GM12874 (cell line): ENCODE measurements at regions not wholly inside any gene's neighbourhood (a gene's known extent, or its start where the extent isn't known, plus 50 kb on each side); places are given as distances from the start of the nearest gene placed in this dataset.

ENCODE experiments used
- TF ChIP-seq, protein P1 (sequence below): IDR thresholded peaks from 2 replicates; pipeline ENCODE4 v1.5.1; 2011; ENCODE audit warnings: low read depth, mild to moderate bottlenecking, control low read depth, low read length, moderate library complexity; ENCODE audit not compliant: insufficient read depth

DNA sequence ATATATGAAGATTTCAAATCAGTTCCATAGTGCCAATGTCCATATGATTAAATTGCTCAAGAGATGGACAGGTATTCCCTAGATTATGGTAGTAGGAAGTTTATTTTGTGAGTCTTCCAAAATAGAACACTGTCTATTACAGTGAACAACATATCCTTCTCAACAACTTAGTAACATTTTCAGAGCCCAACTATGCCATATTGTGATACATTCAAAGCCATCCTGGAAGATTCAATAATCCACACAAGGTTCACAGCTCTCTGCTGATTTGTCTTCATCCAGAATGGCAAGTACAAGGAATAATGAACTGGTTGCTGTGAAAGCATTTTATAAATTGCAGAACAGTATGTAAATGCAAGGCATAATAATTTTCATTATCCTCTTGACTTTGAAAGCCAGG lies 213.9 kb downstream of the CHRM2 start:
- TF ChIP-seq, protein P1, sequence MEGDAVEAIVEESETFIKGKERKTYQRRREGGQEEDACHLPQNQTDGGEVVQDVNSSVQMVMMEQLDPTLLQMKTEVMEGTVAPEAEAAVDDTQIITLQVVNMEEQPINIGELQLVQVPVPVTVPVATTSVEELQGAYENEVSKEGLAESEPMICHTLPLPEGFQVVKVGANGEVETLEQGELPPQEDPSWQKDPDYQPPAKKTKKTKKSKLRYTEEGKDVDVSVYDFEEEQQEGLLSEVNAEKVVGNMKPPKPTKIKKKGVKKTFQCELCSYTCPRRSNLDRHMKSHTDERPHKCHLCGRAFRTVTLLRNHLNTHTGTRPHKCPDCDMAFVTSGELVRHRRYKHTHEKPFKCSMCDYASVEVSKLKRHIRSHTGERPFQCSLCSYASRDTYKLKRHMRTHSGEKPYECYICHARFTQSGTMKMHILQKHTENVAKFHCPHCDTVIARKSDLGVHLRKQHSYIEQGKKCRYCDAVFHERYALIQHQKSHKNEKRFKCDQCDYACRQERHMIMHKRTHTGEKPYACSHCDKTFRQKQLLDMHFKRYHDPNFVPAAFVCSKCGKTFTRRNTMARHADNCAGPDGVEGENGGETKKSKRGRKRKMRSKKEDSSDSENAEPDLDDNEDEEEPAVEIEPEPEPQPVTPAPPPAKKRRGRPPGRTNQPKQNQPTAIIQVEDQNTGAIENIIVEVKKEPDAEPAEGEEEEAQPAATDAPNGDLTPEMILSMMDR: no peak

DNA sequence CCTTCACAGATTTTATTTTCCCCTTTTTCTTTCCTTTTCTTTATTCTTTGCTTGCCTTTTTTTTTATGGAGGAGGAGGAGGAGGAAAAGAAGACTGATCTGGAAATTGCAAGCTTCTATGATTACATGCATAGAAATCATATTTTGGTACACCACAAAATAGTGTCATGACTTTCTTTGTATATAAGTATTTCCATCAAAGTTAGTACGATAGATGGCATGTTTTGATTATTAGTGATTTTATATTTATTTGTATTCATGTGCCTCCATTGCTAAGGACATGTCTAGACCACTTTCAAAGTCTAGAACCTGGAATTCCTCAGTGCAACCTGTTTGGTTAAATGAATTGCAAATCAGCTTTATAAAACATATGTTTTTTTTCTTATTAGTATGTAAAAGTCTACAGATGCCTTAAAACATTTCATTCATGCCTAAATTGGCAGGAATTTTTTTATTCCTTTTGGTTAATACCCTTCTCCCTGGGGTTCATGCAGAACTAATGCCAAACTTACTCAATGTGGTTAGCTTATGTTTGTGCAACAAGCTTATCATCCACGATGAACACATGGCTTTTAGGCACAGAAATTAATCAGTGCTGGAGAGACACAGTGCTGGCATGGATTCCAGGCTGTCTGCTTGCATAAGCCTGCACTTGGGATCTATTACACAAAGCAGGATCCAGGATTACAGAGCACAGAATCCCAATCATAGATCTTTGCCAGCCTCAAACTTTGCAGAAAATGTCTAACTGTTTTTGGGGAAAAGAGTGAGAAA lies 213.1 kb downstream of the CHRM2 start:
- TF ChIP-seq, protein P1: no peak

DNA sequence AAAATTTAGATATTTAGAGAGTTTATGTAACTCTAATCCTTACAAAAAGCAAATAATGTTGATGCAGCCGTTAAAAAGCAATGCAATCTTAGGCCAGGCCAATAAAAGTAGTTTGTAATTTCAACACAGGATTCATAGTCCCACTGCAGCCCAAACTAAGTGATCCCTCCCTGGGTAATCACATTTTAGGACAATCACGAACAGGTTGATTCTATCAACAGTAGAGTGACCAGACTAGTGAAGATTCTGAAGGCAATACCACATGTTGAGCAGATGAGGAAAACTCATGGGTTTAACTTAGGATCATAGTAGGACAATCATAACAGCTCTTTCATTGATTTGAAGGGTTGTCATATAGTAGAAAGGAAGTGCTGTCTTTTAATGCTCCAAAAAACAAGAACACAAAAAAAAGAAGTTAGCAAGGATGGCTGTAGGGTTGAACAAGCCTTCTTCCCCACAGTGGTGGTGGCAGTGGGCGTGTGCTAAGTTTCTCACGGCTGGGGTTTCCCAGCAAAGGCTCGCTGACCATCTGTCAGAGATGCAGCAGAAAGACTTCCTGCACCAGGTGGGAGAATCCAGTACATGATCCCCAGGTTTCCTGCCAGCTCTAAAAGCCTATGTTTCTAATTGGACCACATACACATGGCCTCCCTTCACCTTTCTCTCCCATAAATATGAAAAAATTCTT lies 212.2 kb downstream of the CHRM2 start:
- TF ChIP-seq, protein P1: no peak

DNA sequence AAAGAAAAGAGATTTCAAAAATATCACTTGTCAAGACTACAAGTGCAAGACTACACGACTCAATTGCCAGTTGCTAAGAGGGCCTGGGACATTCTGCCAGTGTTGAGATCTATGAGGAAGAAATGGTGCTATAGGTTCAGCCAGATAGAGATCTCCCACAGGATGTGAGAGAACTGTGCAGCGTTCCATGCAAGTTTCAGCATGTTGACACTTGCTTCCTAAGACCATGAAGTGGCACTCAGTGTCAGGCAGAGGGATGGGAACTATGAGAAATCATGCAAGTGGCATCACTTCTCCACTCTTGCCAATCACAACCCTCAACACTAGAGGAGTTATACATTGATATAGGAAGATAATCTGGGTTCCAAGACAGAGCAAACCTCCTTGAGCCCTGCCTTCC lies 210.3 kb downstream of the CHRM2 start:
- TF ChIP-seq, protein P1: no peak

DNA sequence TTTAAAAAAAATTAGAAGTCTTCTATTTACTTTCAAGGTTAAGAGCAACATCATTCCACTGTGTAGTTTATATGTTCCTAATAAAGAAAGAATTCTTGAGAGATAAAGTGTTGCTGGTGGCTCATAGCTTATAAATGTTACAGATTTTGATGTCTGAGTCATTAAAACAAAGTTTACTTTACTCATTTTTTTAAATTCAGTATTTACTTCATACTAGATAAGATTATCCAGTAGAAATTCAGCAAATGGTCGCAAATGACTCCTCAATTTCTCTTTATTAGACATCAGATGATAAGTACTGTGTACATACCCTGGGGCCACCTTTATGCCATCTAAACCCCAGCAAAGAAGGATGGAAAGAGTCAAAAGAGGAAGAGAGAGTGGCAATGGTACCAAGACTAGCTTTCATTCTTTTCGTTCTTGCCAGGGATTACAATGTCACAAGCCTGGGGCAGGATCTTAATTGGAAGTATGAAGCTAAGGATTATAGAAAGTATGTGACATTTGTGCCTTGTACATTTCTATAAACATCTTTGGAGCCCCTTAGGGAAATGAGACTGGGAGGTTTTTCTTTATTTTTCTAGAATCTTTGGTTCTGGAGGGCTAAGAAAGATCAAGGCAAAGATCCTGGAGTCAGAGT lies 206.1 kb downstream of the CHRM2 start:
- TF ChIP-seq, protein P1: no peak

DNA sequence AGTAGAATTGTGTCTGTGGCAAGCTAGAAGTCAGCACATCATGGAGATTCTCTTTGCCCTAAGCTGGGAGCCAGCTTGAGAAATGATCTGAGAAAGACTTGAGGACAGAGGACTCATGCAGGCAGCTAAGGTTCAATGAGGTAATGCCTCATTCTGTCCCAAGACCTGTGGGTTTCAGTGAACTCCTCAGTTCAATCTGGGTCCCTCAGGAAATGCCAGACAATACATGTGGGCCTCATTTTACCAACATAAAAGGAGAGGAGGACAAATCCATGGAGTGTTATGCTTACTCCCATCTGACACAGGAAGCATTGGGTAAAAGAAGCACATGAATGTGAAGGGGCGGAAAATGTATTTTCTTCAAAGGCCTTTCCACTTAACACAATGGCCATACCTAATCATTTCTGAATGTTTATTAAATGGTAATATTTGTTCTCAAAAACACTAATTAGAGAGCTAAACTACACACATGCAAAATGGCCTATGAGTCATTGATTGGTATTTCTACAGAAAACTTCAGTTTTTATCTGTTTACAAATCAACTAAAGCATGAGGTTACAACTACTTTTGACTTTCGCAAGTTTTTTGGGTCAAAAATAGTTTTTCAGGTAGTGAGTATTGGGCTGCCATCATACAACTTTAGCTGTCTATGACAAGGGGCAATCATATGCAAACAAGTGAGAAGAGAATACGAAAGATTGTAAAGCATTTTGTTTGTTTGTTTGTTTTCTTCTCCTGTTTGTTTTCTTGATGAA lies 205.3 kb downstream of the CHRM2 start:
- TF ChIP-seq, protein P1: no peak
